ENCODE measurements at regions not wholly inside any gene's neighbourhood (a gene's known extent, or its start where the extent isn't known, plus 50 kb on each side); places are given as distances from the start of the nearest gene placed in this dataset.

DNA sequence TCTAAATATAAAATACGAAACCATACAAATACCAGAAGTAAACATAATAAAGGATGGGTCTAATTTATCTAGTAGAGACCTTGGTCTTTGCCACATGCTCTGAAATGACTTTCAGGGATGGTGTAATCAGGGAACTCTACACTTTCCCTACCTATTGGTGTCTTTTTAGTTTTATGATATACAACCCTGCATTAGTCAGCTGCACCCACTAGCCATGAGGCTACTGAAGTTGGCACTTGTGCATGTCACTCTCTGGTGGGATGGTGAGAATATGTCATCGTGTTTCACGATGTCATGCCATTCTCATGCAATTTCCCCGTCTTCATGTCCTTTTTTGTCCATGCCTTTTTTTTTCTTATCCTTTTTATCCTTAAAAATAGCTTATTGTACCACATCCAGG, 234.9 kb upstream of the ACTBL2 start:
- TF ChIP-seq, protein P1, sequence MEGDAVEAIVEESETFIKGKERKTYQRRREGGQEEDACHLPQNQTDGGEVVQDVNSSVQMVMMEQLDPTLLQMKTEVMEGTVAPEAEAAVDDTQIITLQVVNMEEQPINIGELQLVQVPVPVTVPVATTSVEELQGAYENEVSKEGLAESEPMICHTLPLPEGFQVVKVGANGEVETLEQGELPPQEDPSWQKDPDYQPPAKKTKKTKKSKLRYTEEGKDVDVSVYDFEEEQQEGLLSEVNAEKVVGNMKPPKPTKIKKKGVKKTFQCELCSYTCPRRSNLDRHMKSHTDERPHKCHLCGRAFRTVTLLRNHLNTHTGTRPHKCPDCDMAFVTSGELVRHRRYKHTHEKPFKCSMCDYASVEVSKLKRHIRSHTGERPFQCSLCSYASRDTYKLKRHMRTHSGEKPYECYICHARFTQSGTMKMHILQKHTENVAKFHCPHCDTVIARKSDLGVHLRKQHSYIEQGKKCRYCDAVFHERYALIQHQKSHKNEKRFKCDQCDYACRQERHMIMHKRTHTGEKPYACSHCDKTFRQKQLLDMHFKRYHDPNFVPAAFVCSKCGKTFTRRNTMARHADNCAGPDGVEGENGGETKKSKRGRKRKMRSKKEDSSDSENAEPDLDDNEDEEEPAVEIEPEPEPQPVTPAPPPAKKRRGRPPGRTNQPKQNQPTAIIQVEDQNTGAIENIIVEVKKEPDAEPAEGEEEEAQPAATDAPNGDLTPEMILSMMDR (IDR thresholded peaks at IDR 0.05): no peak
- no peak for TF ChIP-seq EZH2 (IDR thresholded peaks at IDR 0.05; ENCODE audit: borderline replicate concordance, insufficient read depth, low read depth, low read length, poor library complexity, severe bottlenecking)
